ENCODE measurements at regions not wholly inside any gene's neighbourhood (a gene's known extent, or its start where the extent isn't known, plus 50 kb on each side); places are given as distances from the start of the nearest gene placed in this dataset.

GRCh38 chr13:80217614-80218456, 123.1 kb downstream of the SPRY2 start:
- Mint-ChIP-seq H3K4me3 (ENCODE audit: unreplicated experiment) (no peak overlapping the region), H3K9me3 (ENCODE audit: low read depth) (peaks cover under 1% of the 10 kb centered on the region), H3K27ac (ENCODE audit: unreplicated experiment) (no peak overlapping the region), H3K36me3 (ENCODE audit: low read depth) (no peaks in the 10 kb centered on the region), H3K27me3 (ENCODE audit: low read depth) (no peaks in the 10 kb centered on the region), H3K4me1 (ENCODE audit: low read depth) (peaks cover 19% of the 10 kb centered on the region)
- DNase-seq (ENCODE audit: low spot score): no peak
- no peak for TF ChIP-seq CTCF (IDR thresholded peaks at IDR 0.05)

- H3K36me3 Mint-ChIP-seq (ENCODE audit: low read depth): no peaks in the 10 kb centered on the region
- TF ChIP-seq CTCF (IDR thresholded peaks at IDR 0.05): no peak
- no peak for DNase-seq (ENCODE audit: low spot score)
- no peaks in the 10 kb centered on the region for H3K9me3 Mint-ChIP-seq (ENCODE audit: low read depth)
- peaks cover 19% of the 10 kb centered on the region for H3K4me1 Mint-ChIP-seq (ENCODE audit: low read depth)
- peak overlapping the region; percentile 8 for H3K27ac Mint-ChIP-seq (ENCODE audit: unreplicated experiment)
- H3K4me3 Mint-ChIP-seq (ENCODE audit: unreplicated experiment): no peak overlapping the region
- no peaks in the 10 kb centered on the region for H3K27me3 Mint-ChIP-seq (ENCODE audit: low read depth)
These were observed 125.6 kb downstream of the SPRY2 start for GRCh38 chr13:80215368-80215767.

GRCh38 chr13:80214521-80214991, 126.4 kb downstream of the SPRY2 start:
- H3K27ac Mint-ChIP-seq (ENCODE audit: unreplicated experiment): no peak overlapping the region
- no peak overlapping the region for H3K4me3 Mint-ChIP-seq (ENCODE audit: unreplicated experiment)
- TF ChIP-seq CTCF (IDR thresholded peaks at IDR 0.05): no peak
- no peaks in the 10 kb centered on the region for H3K36me3 Mint-ChIP-seq (ENCODE audit: low read depth)
- no peaks in the 10 kb centered on the region for H3K9me3 Mint-ChIP-seq (ENCODE audit: low read depth)
- H3K4me1 Mint-ChIP-seq (ENCODE audit: low read depth): peaks cover 19% of the 10 kb centered on the region
- DNase-seq (ENCODE audit: low spot score): no peak
- no peaks in the 10 kb centered on the region for H3K27me3 Mint-ChIP-seq (ENCODE audit: low read depth)

GRCh38 chr13:80214050-80214449, 126.9 kb downstream of the SPRY2 start:
- H3K9me3 Mint-ChIP-seq (ENCODE audit: low read depth): no peaks in the 10 kb centered on the region
- no peaks in the 10 kb centered on the region for H3K27me3 Mint-ChIP-seq (ENCODE audit: low read depth)
- H3K4me1 Mint-ChIP-seq (ENCODE audit: low read depth): peaks cover 19% of the 10 kb centered on the region
- no peak for TF ChIP-seq CTCF (IDR thresholded peaks at IDR 0.05)
- no peaks in the 10 kb centered on the region for H3K36me3 Mint-ChIP-seq (ENCODE audit: low read depth)
- DNase-seq (ENCODE audit: low spot score): no peak
- no peak overlapping the region for H3K4me3 Mint-ChIP-seq (ENCODE audit: unreplicated experiment)
- H3K27ac Mint-ChIP-seq (ENCODE audit: unreplicated experiment): no peak overlapping the region

- Mint-ChIP-seq H3K9me3 (ENCODE audit: low read depth) (no peaks in the 10 kb centered on the region), H3K27me3 (ENCODE audit: low read depth) (no peaks in the 10 kb centered on the region), H3K4me3 (ENCODE audit: unreplicated experiment) (no peak overlapping the region), H3K36me3 (ENCODE audit: low read depth) (no peaks in the 10 kb centered on the region), H3K4me1 (ENCODE audit: low read depth) (peaks cover 19% of the 10 kb centered on the region), H3K27ac (ENCODE audit: unreplicated experiment) (no peak overlapping the region)
- TF ChIP-seq CTCF (IDR thresholded peaks at IDR 0.05): no peak
- DNase-seq (ENCODE audit: low spot score): no peak
These were observed 127.7 kb downstream of the SPRY2 start for GRCh38 chr13:80213201-80213600.
